ENCODE measurements at regions not wholly inside any gene's neighbourhood (a gene's known extent, or its start where the extent isn't known, plus 50 kb on each side); places are given as distances from the start of the nearest gene placed in this dataset.

- Histone ChIP-seq H3K4me2 (ENCODE audit: low read length) (no peak overlapping the region), H3K36me3 (ENCODE audit: control insufficient read depth, insufficient read depth, low read length) (no peaks in the 10 kb centered on the region), H2AFZ (no peak overlapping the region), H3K4me1 (no peaks in the 10 kb centered on the region), H3K9ac (no peak overlapping the region), H3K27me3 (ENCODE audit: control insufficient read depth, insufficient read depth, low read length) (no peaks in the 10 kb centered on the region), H3K27ac (no peak overlapping the region), H3K79me2 (no peaks in the 10 kb centered on the region), H3K9me3 (ENCODE audit: control insufficient read depth, low read length) (no peaks in the 10 kb centered on the region), H3K4me3 (ENCODE audit: low read depth, low read length) (no peak overlapping the region)
- no peak for TF ChIP-seq CTCF (IDR thresholded peaks at IDR 0.05)
These were observed 492.1 kb upstream of the PPP2R3A start for GRCh38 chr3:135473449-135473848.

- no peaks in the 10 kb centered on the region for H3K4me1 ChIP-seq
- no peaks in the 10 kb centered on the region for H3K9me3 ChIP-seq (ENCODE audit: control insufficient read depth, low read length)
- H3K4me3 ChIP-seq (ENCODE audit: low read depth, low read length), result no peak overlapping the region
- H3K27me3 ChIP-seq (ENCODE audit: control insufficient read depth, insufficient read depth, low read length), result no peaks in the 10 kb centered on the region
- no peak overlapping the region for H3K27ac ChIP-seq
- H2AFZ ChIP-seq, result no peak overlapping the region
- TF ChIP-seq CTCF (IDR thresholded peaks at IDR 0.05), result no peak
- no peaks in the 10 kb centered on the region for H3K79me2 ChIP-seq
- H3K4me2 ChIP-seq (ENCODE audit: low read length), result no peak overlapping the region
- no peak overlapping the region for H3K9ac ChIP-seq
- no peaks in the 10 kb centered on the region for H3K36me3 ChIP-seq (ENCODE audit: control insufficient read depth, insufficient read depth, low read length)
These were observed 478.3 kb upstream of the PPP2R3A start for GRCh38 chr3:135487261-135487660.

- Histone ChIP-seq H3K4me3 (ENCODE audit: low read depth, low read length) (no peak overlapping the region), H2AFZ (no peak overlapping the region), H3K27me3 (ENCODE audit: control insufficient read depth, insufficient read depth, low read length) (no peaks in the 10 kb centered on the region), H3K36me3 (ENCODE audit: control insufficient read depth, insufficient read depth, low read length) (no peaks in the 10 kb centered on the region), H3K4me1 (no peaks in the 10 kb centered on the region), H3K9me3 (ENCODE audit: control insufficient read depth, low read length) (no peaks in the 10 kb centered on the region), H3K79me2 (no peaks in the 10 kb centered on the region), H3K27ac (no peak overlapping the region), H3K4me2 (ENCODE audit: low read length) (no peak overlapping the region), H3K9ac (no peak overlapping the region)
- TF ChIP-seq CTCF (IDR thresholded peaks at IDR 0.05), result no peak
These were observed 475.2 kb upstream of the PPP2R3A start for GRCh38 chr3:135490219-135490915.

GRCh38 chr3:135491491-135492205, 473.9 kb upstream of the PPP2R3A start:
- no peak overlapping the region for H3K4me2 ChIP-seq (ENCODE audit: low read length)
- no peaks in the 10 kb centered on the region for H3K4me1 ChIP-seq
- H3K9ac ChIP-seq, result no peak overlapping the region
- H3K79me2 ChIP-seq, result no peaks in the 10 kb centered on the region
- no peak overlapping the region for H2AFZ ChIP-seq
- no peak for TF ChIP-seq CTCF (IDR thresholded peaks at IDR 0.05)
- no peaks in the 10 kb centered on the region for H3K36me3 ChIP-seq (ENCODE audit: control insufficient read depth, insufficient read depth, low read length)
- no peaks in the 10 kb centered on the region for H3K9me3 ChIP-seq (ENCODE audit: control insufficient read depth, low read length)
- H3K27me3 ChIP-seq (ENCODE audit: control insufficient read depth, insufficient read depth, low read length), result no peaks in the 10 kb centered on the region
- H3K27ac ChIP-seq, result no peak overlapping the region
- H3K4me3 ChIP-seq (ENCODE audit: low read depth, low read length), result no peak overlapping the region

All from parathyroid adenoma (tissue), 2 donors.